Keratinocyte (primary cell): ENCODE measurements at regions not wholly inside any gene's neighbourhood (a gene's known extent, or its start where the extent isn't known, plus 50 kb on each side); places are given as distances from the start of the nearest gene placed in this dataset.

Experiments
- CTCF ChIP-seq, 3 experiments: IDR thresholded peaks in 1 of 3; conservative IDR thresholded peaks in 1 of 3; optimal IDR thresholded peaks in 1 of 3; 2 replicates in 2 of 3; 3 replicates in 1 of 3; pipeline versions ENCODE3 to v1.5.1; 2011; ENCODE audit warnings: low read length in 3 of 3, mild to moderate bottlenecking in 3 of 3, moderate library complexity in 2 of 3, control low read depth in 1 of 3, inconsistent platforms in 1 of 3; ENCODE audit not compliant: insufficient read depth in 2 of 3; ENCODE audit errors: extremely low read depth in 1 of 3
- EZH2 ChIP-seq: IDR thresholded peaks from one replicate; pipeline ENCODE4 v1.6.1; 2012; ENCODE audit warnings: inconsistent platforms, mild to moderate bottlenecking, low read length, moderate library complexity

- TF ChIP-seq CTCF (optimal IDR thresholded peaks at IDR 0.05 in 1 of 3, IDR thresholded peaks at IDR 0.05 in 1 of 3, conservative IDR thresholded peaks at IDR 0.05 in 1 of 3; ENCODE audit: extremely low read depth in 1 of 3, insufficient read depth in 2 of 3, low read length in 3 of 3) (no peak), EZH2 (no peak)
Measured at GRCh38 chr18:24695168-24695567, 234.7 kb downstream of the HRH4 start.
